Hematopoietic multipotent progenitor cell treated with erythropoietin and hydrocortisone succinate and interleukin-3 and kit ligand, for 4 days (in vitro differentiated cells): ENCODE measurements at regions not wholly inside any gene's neighbourhood (a gene's known extent, or its start where the extent isn't known, plus 50 kb on each side); places are given as distances from the start of the nearest gene placed in this dataset.

Experiments used
- DNase-seq: peaks from one replicate; pipeline ENCODE4 v3.0.0-alpha.2; 2015

DNA sequence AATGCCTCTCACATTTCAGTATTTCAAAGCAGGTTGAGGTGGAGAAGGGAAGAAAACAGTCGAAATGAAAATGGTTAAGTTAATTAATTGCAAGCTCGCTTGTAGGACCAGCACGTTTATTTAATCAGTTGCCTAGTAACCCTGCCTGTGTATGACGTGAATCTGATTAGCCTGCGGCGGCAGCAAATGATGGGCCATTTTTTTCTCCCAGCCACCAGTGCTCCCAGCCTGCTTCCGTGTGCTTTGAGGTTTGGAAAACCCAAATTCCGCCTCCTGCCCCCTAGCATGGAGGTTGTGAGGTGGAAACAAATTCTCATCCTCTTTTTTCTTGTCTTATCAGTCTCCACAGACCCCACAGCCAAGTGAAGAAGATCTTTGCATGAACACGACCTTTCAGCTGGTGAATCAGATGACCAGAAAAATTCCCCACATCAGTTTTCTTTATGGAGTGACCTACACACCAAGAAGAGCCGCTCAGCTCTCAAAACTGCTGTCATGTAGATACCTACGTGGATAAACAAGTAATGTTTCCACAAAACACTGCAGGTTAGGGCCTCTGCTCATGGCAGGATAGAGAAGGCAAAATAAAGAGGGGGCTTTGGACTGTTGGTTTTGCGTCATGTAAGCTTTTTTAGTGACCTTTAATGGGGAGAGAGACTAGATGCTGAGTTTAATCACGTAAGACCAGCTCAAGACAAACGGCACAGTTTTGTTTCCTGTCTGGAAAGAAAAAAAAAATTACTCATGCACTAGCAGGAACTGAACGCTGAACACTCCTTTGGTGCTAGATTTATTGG lies 572.9 kb upstream of the NOX3 start:
- peak; percentile 51 for DNase-seq

DNA sequence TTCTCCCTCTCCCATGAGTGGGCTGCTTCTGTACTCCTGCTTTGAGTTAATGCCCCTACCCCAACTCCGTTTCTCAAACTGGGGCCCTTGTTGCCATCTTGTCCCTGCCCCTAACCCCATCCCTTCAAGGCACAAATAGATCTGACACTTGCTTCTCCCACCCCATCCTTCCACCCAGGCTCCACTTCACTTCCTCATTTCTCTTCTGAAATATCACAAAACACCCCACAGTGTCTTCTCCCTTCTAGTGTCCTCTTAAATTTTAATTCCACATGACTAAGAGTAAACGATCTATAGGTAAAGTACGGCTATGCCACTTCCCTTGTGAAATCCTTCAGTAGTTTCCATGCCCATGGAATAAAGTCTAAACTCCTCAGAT lies 571.6 kb upstream of the NOX3 start:
- peak; percentile 35 for DNase-seq

GRCh38 chr6:156026486-156027247 lies 571.0 kb upstream of the NOX3 start:
- no peak for DNase-seq

DNA sequence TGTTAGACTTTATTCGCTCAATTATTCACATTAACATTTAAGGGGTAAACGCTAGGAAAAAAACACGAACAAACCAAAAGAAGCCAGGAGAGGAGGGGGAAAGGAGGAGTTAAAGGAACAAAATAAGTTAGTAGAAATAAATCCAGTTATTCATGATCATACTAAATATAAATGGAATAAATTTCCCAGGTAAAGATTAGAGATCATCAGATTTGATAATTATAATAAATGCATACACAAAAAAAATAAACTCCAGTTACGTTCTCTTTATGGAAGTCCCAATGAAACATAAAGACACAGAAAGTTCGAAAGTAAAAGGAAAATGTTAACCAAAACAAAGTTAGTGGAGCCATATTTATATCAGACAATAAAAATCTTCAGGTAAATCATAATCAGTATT lies 568.7 kb upstream of the NOX3 start:
- no peak for DNase-seq

DNA sequence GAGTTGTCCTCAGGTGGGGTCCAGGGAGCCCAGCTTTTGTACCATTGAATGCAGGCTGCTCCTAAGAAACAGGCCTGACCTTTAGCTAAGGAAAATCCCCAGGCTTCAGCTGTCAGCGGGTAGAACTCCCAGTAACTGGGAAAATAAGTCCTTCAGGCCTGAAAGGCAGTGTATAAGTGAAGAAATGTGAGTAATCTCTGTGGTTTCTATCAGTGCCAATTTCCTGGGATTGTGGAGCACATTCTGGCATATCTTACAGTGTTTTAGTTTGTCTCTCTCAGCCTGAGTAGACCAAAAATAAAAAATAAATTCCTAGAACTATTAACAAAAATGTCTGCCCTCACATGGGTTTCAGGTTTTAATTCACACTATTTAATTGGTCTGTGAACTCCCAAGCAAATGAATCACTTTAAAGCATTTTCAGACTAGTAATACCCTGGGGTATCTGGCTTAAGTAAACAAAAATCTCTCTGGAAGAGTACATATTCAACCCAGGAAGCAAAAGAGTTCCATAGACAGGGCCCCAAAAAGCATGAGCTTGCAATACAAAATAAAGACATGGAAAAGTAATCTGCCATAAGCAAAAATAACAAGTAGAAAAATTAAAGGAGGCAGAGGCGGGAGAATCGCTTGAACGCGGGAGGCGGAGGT lies 566.2 kb upstream of the NOX3 start:
- DNase-seq = no peak

DNA sequence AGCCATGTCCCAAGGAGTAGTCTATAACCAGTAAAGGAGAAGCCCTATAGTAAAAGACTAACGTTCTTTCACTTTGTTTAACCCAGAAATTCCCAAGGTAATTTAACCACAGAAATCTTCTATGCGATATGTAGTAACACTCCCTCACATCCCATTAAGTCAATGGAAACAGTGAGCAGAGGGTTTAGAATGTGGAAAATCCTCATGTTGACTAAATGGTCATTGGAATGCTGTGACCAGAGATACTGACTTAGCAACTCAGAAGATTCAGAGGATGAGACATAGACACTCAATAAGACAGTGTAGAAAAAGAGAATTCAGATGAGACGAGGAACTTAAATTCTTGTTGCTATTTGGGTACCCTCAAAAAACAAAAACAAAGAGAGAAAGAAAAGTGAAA lies 562.2 kb upstream of the NOX3 start:
- no peak for DNase-seq

DNA sequence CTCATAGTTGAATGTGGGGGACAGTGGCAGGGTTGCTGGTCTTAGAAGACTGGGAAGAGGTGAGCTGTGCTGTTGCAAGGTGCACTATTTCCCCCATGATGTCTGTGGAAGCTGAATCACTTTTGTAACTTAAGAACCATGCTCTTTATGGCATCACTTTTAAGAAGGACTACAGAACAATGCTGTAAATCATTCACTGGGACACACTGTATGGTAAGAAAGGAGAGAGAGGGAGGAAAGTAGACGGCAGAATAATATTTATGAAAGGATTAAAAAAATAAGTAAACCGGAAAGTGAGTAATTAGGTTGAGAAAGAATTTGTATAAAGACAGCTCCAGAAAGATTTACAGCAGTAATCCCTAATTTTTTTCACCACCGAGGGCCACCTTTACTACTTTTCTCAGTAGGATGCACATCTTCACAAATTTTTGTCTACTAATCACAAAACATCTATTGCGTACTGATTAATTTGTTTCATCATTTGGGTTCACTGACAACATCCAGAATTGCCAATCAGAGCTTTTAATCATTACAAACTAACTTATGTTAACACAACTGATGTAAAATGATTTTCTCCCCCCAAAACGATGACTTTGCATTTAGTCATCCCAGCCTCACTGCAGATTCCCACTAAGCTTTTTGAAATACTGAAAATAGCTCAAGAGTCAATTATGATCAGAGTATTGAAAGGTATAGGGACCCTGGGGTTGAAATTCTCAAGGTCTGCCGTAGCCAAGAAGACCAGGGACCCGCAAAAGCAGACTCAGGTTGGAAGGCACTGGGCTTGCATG lies 560.7 kb upstream of the NOX3 start:
- no peak for DNase-seq

GRCh38 chr6:156013155-156013554 lies 557.5 kb upstream of the NOX3 start:
- peak; percentile 75 for DNase-seq

DNA sequence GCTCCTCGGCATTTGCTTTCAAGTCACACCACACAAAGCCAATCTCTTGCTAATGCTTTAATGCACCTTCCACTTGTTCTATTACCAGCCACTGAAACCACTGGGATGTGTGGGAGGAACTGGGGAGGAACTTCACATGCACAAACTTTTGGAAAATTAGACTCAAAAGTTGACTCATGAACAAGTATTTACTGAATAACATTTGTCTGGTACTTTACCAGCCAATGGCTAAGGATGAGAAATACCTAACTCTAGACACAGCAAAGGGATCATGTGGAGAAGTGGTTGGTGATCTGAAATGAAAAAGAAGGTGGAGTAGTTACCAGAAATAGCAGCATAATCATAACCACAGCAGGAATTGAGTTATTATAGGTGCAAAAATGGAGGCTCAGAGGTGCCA lies 554.0 kb upstream of the NOX3 start:
- no peak for DNase-seq

DNA sequence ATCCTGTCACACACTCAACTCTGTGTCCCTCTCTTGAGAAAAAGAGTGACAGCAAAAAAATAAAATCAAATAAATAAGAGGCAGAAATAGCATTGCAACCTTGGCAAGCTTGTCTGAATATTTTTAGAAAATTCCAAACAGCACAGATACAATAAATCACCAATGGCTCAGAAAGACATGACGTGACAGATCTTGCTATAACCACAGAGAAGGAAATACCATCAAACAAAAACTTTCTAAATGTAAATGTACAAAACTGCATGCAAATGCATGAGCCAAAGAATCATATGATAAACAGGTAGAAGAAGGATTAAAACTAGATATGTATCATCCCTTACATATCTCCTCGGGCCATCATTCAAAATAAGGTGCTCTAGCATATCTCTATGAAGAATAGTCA lies 549.2 kb upstream of the NOX3 start:
- peak; percentile 4 for DNase-seq

GRCh38 chr6:155996151-155996550 lies 540.5 kb upstream of the NOX3 start:
- DNase-seq = peak; percentile 48

GRCh38 chr6:155995281-155995680 lies 539.6 kb upstream of the NOX3 start:
- DNase-seq = peak; percentile 42

DNA sequence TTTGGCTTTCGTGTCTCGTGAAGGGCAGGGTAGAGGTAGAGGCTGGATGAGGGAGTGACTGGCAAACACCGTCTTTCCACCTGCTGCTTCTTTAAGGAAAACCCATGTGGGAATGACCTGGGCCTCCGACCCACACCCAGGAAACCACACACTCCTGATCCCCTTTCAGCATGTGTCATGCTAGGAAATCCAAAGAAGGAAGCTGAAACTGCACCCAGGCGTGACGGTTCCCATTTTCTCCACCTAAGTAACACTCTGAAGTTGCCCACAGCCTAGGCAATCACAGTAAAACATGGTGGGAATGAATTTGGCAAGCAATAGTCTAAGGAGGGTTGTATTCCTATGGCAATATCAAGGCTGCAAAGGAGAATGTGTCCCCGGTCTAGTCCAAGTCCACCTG lies 538.4 kb upstream of the NOX3 start:
- no peak for DNase-seq

DNA sequence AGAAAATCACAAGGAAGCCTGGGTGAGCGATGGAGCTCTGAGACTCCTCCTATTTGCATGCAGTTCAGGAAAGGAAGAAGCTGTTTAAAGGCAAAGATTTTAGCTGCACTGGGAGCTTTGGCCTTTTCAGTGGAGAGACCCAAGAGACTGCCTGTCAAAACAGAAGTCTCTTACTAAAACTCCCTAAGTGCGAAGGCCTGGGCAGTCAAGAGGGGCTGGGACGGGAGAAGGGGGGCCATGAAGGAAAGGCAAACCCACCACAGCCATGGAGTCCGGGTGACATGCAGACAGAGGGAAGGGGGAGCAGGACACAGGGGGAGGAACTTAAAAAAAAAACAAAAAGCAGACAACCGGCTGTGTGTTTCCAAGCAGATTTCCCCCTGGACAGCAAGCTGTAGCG lies 537.6 kb upstream of the NOX3 start:
- no peak for DNase-seq

- no peak for DNase-seq
These were observed 530.1 kb upstream of the NOX3 start for GRCh38 chr6:155985660-155986138.

DNA sequence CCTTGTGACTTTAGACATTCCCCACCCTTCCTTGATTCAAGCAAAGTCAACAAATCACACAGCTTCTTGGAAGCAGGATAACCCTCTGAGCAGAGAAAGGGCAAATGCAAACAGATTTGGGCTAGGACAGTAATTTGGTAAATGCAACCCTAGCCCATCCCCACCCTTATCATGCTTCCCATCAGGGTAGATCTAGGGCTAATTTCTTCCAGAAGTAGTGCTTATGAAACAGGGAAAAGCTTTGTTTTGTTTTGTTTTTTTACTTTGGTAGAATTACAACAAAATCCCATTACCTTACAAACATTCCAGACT lies 525.1 kb upstream of the NOX3 start:
- DNase-seq = no peak

GRCh38 chr6:155980014-155980767 lies 524.6 kb upstream of the NOX3 start:
- DNase-seq = no peak

GRCh38 chr6:155975506-155975905 lies 519.9 kb upstream of the NOX3 start:
- no peak for DNase-seq

DNA sequence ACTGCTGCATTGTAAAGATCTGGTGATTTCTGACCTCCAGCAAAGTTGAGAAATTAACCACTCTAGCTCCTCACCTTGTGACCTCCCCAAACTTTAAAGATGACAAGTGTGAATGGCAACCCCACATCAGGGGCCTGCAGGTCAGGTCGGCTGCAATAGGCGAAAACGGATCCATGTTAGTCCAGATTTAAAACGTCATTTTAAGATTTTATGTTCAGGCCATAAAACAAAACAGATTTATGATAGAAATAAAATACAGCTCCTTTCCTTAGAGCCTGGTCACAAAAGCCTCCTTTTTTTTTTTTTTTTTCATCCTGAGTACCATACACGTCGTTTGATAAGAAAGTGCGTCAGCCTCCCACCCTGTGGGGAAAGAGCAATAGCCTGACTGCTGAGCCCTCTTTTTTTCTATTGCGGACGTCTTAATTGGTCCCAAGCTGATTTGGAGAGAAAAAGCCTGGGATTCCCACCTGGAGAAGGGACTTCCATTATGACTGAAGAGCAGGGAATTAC lies 519.2 kb upstream of the NOX3 start:
- no peak for DNase-seq

- DNase-seq = no peak
These were observed 518.7 kb upstream of the NOX3 start for GRCh38 chr6:155974359-155974758.

GRCh38 chr6:155970876-155971708 lies 515.5 kb upstream of the NOX3 start:
- DNase-seq = no peak
